CD14-positive monocyte (primary cell): ENCODE measurements at regions not wholly inside any gene's neighbourhood (a gene's known extent, or its start where the extent isn't known, plus 50 kb on each side); places are given as distances from the start of the nearest gene placed in this dataset.

ENCODE experiments used
- DNase-seq, 3 donors: peaks; one replicate each; pipeline ENCODE4 v3.0.0-alpha.2; 2011 to 2022
- H2AFZ ChIP-seq: 2 replicates; pipeline ENCODE4 v1.6.0; 2012; ENCODE audit warnings: mild to moderate bottlenecking, low read depth, low read length, inconsistent platforms; ENCODE audit not compliant: insufficient read depth, poor library complexity, severe bottlenecking
- H3K27ac ChIP-seq, 2 donors: 1 replicate in 1 of 2; 2 replicates in 1 of 2; pipeline ENCODE4 v1.5.1; 2012 to 2013; ENCODE audit warnings: low read length in 2 of 2, control low read depth in 1 of 2, inconsistent platforms in 1 of 2, low read depth in 1 of 2, mild to moderate bottlenecking in 1 of 2
- H3K27me3 ChIP-seq, 2 donors: one replicate each; pipeline versions ENCODE4 v1.6.0 to v1.6.1; 2011 to 2013; ENCODE audit warnings: low read length in 2 of 2; ENCODE audit not compliant: control insufficient read depth in 2 of 2, insufficient read depth in 2 of 2
- H3K36me3 ChIP-seq, 2 donors: replicated peaks in 1 of 2; 1 replicate in 1 of 2; 2 replicates in 1 of 2; pipeline versions ENCODE4 v1.5.1 to v1.6.1; 2012 to 2013; ENCODE audit warnings: low read length in 2 of 2, control low read depth in 1 of 2, inconsistent platforms in 1 of 2, mild to moderate bottlenecking in 1 of 2; ENCODE audit not compliant: insufficient read depth in 2 of 2, control insufficient read depth in 1 of 2
- H3K4me1 ChIP-seq, 2 donors: 1 replicate in 1 of 2; 2 replicates in 1 of 2; pipeline versions ENCODE4 v1.5.1 to v1.6.1; 2012 to 2013; ENCODE audit warnings: low read length in 2 of 2, control low read depth in 1 of 2, inconsistent platforms in 1 of 2, mild to moderate bottlenecking in 1 of 2, moderate library complexity in 1 of 2; ENCODE audit not compliant: insufficient read depth in 2 of 2, control insufficient read depth in 1 of 2
- H3K4me2 ChIP-seq: replicated peaks from 2 replicates; pipeline ENCODE3; 2012; ENCODE audit warnings: low read length, moderate library complexity, mild to moderate bottlenecking; ENCODE audit not compliant: poor library complexity, severe bottlenecking; ENCODE audit errors: extremely low read depth
- H3K4me3 ChIP-seq, 3 experiments: fragments of 200-600 bp in 1 of 3; sonication (generic) in 1 of 3; replicated peaks in 1 of 3; 1 replicate in 2 of 3; 2 replicates in 1 of 3; pipeline ENCODE4 v1.5.1; 2011 to 2013; ENCODE audit warnings: low read length in 3 of 3, mild to moderate bottlenecking in 3 of 3, control low read depth in 2 of 3, low read depth in 2 of 3, inconsistent platforms in 1 of 3, moderate library complexity in 1 of 3
- H3K79me2 ChIP-seq: 2 replicates; pipeline ENCODE4 v1.6.0; 2012; ENCODE audit warnings: mild to moderate bottlenecking, control low read depth, inconsistent platforms, low read length, moderate library complexity; ENCODE audit not compliant: insufficient read depth
- H3K9ac ChIP-seq: 2 replicates; pipeline ENCODE4 v1.6.0; 2017; ENCODE audit warnings: low read length, mild to moderate bottlenecking; ENCODE audit not compliant: insufficient read depth, poor library complexity, severe bottlenecking
- H3K9me3 ChIP-seq, 2 donors: replicated peaks in 1 of 2; 1 replicate in 1 of 2; 2 replicates in 1 of 2; pipeline versions ENCODE4 v1.5.1 to v1.6.1; 2012 to 2013; ENCODE audit warnings: low read length in 2 of 2, control low read depth in 1 of 2; ENCODE audit not compliant: control insufficient read depth in 1 of 2, insufficient read depth in 1 of 2
- H4K20me1 ChIP-seq: 2 replicates; pipeline ENCODE4 v1.6.0; 2012; ENCODE audit warnings: mild to moderate bottlenecking, low read length, control low read depth, moderate library complexity; ENCODE audit not compliant: insufficient read depth
- H3K27ac Mint-ChIP-seq, 7 donors: one replicate each; pipeline ENCODE4 v1.8.0; 2020; ENCODE audit warnings: mild to moderate bottlenecking in 7 of 7, mixed read lengths in 7 of 7, moderate library complexity in 6 of 7, inconsistent platforms in 2 of 7
- H3K27me3 Mint-ChIP-seq, 3 donors: one replicate each; pipeline ENCODE4 v1.8.0; 2021 to 2022; ENCODE audit warnings: low read depth in 3 of 3, mild to moderate bottlenecking in 3 of 3, mixed read lengths in 3 of 3, moderate library complexity in 3 of 3, inconsistent platforms in 1 of 3
- H3K36me3 Mint-ChIP-seq, 2 donors: one replicate each; pipeline ENCODE4 v1.8.0; 2020; ENCODE audit warnings: mixed read lengths in 2 of 2, inconsistent platforms in 1 of 2, mild to moderate bottlenecking in 1 of 2
- H3K4me1 Mint-ChIP-seq: one replicate; pipeline ENCODE4 v1.8.0; 2020; ENCODE audit warnings: mild to moderate bottlenecking, mixed read lengths
- H3K4me3 Mint-ChIP-seq, 2 donors: one replicate each; pipeline ENCODE4 v1.8.0; 2020; ENCODE audit warnings: mild to moderate bottlenecking in 2 of 2, mixed read lengths in 2 of 2, moderate library complexity in 1 of 2
- H3K9me3 Mint-ChIP-seq, 7 donors: one replicate each; pipeline ENCODE4 v1.8.0; 2020 to 2022; ENCODE audit warnings: mixed read lengths in 7 of 7, mild to moderate bottlenecking in 6 of 7, moderate library complexity in 6 of 7, inconsistent platforms in 2 of 7
- WGBS: methylation state at CpG from one replicate; pipeline ENCODE4 v1.1.5; 2013; ENCODE audit warnings: missing lambda C conversion rate; ENCODE audit not compliant: insufficient coverage; 5-methylcytosine and 5-hydroxymethylcytosine counted together
- intact Hi-C, 2 donors: fragments of 100-400 bp; cut with micrococcal nuclease; formaldehyde crosslinking; loops; one replicate each; pipeline versions ENCODE4 v1.15.0 to v1.15.1; 2023
- TF ChIP-seq, protein P1 (sequence below): fragments of 200-600 bp; IDR thresholded peaks from one replicate; pipeline ENCODE4 v1.8.0; 2022; ENCODE audit warnings: antibody characterized with exemption, mild to moderate bottlenecking

DNA sequence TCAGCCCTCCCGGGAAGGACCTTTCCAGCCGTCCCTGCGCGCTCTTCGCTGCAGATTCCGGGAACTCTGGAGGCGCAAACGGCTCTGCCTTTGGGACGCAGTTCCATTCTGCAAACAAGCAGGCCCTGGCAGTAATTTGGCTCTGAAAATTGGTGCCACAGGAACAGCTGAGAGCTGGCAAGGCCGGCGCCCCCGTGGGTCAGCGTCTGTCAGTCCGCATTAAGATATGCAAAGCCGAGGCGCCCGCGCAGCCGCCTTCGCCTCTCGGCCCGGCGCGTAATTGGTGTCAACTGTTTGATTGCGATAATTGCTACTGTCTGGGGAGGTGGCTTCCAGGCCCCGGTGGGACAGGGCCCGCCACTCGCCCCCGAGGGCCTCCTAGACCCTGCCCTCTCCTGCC is 73.6 kb downstream of the NCR2 start:
- Histone ChIP-seq H3K79me2 (no peaks in the 10 kb centered on the region), H3K9me3 (peaks cover 5 to 6% of the 10 kb centered on the region in 2 donors), H3K27ac (no peak overlapping the region), H3K4me1 (no peaks in the 10 kb centered on the region), H2AFZ (no peak overlapping the region), H3K36me3 (no peaks in the 10 kb centered on the region), H4K20me1 (no peaks in the 10 kb centered on the region), H3K4me2 (no peak overlapping the region), H3K9ac (no peak overlapping the region), H3K4me3 (no peak overlapping the region), H3K27me3 (peaks cover 0 to 10% of the 10 kb centered on the region in 2 donors)
- TF ChIP-seq, protein P1, sequence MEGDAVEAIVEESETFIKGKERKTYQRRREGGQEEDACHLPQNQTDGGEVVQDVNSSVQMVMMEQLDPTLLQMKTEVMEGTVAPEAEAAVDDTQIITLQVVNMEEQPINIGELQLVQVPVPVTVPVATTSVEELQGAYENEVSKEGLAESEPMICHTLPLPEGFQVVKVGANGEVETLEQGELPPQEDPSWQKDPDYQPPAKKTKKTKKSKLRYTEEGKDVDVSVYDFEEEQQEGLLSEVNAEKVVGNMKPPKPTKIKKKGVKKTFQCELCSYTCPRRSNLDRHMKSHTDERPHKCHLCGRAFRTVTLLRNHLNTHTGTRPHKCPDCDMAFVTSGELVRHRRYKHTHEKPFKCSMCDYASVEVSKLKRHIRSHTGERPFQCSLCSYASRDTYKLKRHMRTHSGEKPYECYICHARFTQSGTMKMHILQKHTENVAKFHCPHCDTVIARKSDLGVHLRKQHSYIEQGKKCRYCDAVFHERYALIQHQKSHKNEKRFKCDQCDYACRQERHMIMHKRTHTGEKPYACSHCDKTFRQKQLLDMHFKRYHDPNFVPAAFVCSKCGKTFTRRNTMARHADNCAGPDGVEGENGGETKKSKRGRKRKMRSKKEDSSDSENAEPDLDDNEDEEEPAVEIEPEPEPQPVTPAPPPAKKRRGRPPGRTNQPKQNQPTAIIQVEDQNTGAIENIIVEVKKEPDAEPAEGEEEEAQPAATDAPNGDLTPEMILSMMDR: no peak
- H3K9me3 Mint-ChIP-seq: peaks cover 0 to 8% (median 5%) of the 10 kb centered on the region in 7 donors
- H3K4me3 Mint-ChIP-seq: no peak overlapping the region
- no peak overlapping the region for H3K27ac Mint-ChIP-seq
- intact Hi-C loops: no loop called here
- H3K4me1 Mint-ChIP-seq: no peaks in the 10 kb centered on the region
- DNase-seq: no peak
- peaks cover 13 to 30% (median 14%) of the 10 kb centered on the region in 3 donors for H3K27me3 Mint-ChIP-seq
- 87% methylated on average over 25 of the region's 29 CpGs for WGBS
- no peaks in the 10 kb centered on the region for H3K36me3 Mint-ChIP-seq

DNA sequence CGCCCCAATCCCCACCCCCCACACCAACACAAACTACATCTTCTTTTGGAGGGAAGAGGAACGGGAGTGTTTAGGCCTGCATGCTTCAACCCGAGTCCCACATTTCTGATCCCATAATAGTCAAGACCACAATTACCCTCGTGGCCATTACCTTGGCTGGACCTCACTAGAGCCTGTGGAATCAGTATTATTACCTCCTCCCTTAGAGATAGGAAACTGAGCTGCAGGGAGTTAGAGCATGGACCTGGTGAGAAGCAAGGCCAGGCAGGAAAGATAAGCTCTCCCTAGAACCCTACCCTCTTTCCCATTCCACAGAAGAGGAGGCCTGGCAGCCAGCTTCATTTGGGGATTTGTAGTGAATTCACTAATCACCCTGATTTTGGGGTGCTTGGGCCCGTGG is 74.1 kb downstream of the NCR2 start:
- DNase-seq: no peak
- Histone ChIP-seq H3K27me3 (peaks cover 0 to 10% of the 10 kb centered on the region in 2 donors), H3K9ac (no peak overlapping the region), H3K4me1 (no peaks in the 10 kb centered on the region), H3K36me3 (no peaks in the 10 kb centered on the region), H3K4me2 (no peak overlapping the region), H3K79me2 (no peaks in the 10 kb centered on the region), H4K20me1 (no peaks in the 10 kb centered on the region), H3K27ac (no peak overlapping the region), H2AFZ (no peak overlapping the region), H3K9me3 (peaks cover 5 to 6% of the 10 kb centered on the region in 2 donors), H3K4me3 (no peak overlapping the region)
- TF ChIP-seq, protein P1: no peak
- H3K4me1 Mint-ChIP-seq: no peaks in the 10 kb centered on the region
- no peak overlapping the region for H3K4me3 Mint-ChIP-seq
- intact Hi-C loops: no loop called here
- 92% methylated on average over 1 of the region's 5 CpGs for WGBS
- peaks cover 0 to 8% (median 5%) of the 10 kb centered on the region in 7 donors for H3K9me3 Mint-ChIP-seq
- H3K27me3 Mint-ChIP-seq: peaks cover 13 to 31% (median 14%) of the 10 kb centered on the region in 3 donors
- H3K36me3 Mint-ChIP-seq: no peaks in the 10 kb centered on the region
- H3K27ac Mint-ChIP-seq: no peak overlapping the region
